Activated CD8-positive, alpha-beta memory T cell treated with anti-CD3 and anti-CD28 coated beads for 48 hours (primary cell): ENCODE measurements at regions not wholly inside any gene's neighbourhood (a gene's known extent, or its start where the extent isn't known, plus 50 kb on each side); places are given as distances from the start of the nearest gene placed in this dataset.
"Not testable (repeated sequence)": the region's sequence is repeated elsewhere in the genome, so short reads cannot be mapped to it uniquely, and the experiment has no call there.

Experiments used
- DNase-seq, 3 experiments: peaks; one replicate each; pipeline ENCODE4 v3.0.0-alpha.2; 2020; ENCODE audit warnings: low read depth in 2 of 3, low spot score in 2 of 3

DNA sequence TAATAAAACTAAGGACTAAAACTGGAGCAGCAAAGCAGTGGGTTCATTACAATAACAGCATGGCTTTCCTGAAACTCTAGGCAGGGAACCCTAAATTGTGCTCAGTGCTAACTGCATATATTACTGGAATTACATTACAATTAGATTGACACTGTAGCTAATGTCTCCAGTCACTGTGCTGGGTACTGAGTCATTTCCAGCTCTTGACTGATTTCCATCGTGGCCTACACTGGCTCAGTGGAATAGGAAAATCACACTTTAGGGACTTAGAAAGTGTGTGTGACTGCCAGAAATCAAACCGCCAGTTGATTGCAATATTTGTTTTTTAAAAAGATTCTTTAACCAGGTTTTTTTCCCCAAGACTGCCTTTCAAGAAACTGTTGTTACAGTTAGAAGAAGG lies 1447.4 kb upstream of the GOT2 start:
- no peak for DNase-seq

DNA sequence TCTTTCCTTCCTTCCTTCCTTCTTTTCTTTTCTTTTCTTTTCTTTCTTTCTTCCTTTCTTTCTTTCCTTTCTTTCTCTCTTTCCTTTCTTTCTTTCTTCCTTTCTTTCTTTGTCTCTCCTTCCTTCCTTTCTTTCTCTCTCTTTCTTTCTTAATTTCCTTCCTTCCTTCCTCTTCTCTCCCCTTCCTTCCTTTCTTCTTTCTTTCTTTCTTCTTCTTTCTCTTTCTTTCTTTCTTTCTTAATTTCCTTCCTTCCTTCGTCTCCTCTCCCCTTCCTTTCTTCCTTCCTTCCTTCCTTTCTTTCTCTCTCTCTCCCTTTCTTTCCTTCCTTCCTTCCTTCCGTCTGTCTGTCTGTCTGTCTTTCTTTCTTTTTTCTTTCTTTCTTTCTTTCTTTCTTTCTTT lies 1446.5 kb upstream of the GOT2 start:
- DNase-seq: no peak

DNA sequence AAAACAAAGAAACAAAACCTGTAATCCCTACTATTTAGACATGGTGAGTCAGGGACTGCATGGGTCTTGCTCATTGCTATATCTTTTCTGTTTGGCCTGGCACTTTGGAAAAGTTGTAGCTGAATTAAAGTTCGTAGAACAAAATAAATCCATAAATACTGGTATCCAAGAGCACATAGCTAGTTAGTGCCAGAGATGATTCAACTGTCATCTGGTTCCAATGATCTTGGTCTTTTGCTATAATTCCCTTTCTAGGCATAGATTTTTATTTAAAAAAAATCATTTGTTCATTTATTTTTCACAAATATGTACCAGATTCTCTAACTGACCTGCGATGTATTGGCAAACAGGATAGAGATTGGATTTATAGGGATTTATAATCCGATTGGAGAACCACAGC lies 1436.1 kb upstream of the GOT2 start:
- no peak for DNase-seq

DNA sequence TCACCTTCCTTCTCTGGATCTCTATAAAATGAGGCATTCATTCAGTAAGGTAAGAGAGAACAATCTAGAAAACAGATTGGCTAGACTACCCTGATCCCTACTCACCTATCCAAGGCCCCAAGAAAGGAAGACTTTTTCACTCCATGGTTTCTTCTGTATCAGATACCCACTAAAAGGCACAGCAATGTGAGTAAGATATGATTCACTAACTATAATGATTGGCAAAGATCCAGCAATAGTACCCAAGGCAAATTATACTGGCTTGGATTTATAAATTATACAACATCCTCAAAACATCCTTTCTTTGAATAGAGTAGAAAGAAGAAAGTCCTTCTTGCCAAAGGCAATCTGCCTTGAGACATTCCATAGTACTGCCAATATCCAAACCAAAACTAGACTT lies 1432.0 kb upstream of the GOT2 start:
- DNase-seq: no peak

DNA sequence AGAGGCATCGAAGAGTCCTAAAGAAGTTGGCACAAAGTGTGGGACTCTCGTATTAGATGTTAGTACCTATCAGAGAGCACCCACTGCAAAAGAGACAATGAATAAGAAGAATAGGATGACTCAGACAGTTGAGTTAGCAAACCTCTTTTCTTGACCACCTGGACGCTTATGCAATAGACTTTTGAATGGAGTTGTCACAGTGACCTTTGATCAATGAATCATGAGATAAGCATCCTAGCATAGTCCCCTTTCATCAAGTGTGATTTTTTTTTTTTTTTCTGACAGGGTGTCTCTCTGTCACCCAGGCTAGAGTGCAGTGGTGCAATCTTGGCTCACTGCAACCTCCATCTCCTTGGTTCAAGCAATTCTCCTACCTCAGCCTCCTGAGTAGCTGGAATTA lies 1417.9 kb upstream of the GOT2 start:
- no peak for DNase-seq

DNA sequence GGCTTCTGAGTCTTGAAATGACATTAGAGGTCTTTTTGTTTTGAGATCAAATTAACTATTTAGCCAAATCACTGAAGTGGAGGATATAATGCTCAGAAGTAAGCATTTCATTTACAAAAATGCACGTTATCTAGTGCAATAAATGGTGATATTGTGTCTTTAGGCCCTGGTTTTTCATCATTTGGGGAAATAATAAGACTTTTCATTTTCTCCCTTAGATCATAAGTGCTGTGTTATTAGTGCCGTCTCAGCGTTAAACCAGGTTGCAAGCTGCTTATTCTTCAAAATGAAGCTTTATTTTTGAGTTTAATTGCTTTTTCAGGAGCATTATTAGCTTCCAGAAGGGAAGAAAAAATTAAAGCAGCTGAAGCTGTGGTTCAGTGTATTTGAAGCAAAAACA lies 1416.8 kb upstream of the GOT2 start:
- DNase-seq: no peak

DNA sequence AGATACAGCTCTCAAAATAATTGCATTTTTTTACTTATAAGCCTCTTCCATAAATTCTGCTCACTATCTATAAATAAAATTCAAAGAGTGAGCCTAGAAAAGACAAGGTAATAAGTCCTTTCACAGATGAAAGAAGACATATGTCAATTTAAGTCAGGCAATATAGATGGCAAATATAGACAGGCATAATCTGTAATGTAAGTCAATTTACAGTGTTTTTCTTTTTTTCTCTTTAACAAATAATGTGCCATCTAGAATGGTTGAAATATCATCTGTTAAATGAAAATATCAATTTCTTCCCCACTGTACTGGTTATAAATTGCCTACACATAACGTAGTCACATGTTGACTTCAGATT lies 1409.2 kb upstream of the GOT2 start:
- no peak for DNase-seq

DNA sequence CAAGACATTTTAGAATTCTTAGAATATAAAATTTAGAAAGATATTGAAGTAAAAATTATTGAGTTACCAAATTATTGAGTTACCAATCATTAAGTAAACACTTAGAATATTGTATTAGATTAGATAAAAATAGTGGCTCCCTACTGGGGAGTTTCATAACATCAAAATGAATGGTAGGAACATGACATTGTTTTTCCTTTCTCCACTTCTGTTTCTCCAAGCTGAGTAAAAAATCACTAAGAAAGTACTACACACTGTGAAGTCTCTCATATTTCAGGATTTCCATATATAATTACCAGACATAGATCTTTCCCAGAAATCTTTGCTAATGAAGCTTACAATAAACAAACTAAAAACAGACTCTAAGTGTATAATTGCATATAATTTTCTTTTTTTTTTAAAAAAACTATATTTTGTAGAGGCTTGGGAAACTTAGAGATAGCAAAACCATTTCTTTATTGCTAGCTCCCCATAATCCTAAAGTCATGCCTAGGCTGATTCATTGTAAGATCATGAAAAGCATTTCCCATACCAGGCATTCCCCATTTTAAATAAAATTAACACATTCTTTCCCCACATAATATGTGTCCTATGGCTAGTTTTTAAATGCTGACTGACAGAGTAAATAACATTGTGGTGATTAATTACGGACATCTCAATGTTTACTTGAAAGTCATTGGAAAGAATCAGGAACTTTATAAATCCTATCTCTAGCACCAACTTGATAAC lies 1408.7 kb upstream of the GOT2 start:
- DNase-seq: no peak

DNA sequence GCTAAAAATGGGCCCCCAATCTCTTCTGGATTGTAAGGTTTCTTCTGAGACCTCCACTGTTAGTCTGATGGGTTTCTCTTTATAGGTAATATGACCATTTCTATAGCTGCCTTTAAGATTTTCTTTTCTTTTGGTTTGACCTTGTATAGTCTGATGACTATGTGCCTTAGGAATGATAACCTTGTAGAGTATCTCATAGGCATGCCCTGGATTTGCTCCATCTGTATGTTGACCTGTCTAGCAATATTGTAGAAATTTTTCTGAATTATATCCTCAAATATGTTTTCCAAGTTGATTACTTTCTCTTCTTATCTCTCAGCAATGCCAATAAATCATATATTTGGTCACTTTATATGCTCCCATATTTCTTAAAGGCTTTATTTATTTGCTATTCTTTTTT lies 1403.8 kb upstream of the GOT2 start:
- DNase-seq: no peak

DNA sequence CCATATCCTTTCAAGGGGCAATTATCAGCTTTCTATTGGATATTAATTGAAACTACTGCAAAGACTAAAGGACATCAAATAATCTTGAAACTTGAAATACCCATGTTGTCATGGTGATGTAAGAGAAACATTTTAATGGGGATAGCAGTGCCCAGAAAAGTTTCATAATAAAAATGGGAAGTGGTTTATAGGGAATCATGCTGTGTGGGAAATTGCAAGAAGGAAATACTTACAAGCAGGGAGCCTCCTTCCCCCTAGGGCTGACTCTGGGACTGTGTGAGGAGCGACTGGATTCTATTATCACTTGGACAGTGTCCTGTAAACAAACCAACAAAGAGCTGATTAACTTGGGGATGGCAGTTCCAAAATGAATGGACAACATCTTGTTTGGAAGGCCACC lies 1393.1 kb upstream of the GOT2 start:
- no peak for DNase-seq

DNA sequence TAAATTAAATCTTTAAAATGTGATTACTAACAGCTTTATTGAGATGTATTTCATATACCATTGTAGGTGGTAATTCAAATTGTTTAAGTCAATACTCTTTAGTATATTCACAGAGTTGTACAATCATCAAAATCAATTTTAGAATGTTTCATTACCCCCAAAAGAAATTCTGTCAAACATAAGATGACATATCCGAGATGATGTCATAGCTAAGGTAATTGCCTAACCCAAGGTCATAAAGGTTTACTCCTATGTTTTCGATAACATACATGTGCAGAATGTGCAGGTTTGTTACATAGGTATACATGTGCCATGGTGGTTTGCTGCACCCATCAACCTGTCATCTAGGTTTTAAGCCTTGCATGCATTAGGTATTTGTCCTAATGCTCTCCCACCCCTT lies 1392.0 kb upstream of the GOT2 start:
- not testable (repeated sequence) for DNase-seq

DNA sequence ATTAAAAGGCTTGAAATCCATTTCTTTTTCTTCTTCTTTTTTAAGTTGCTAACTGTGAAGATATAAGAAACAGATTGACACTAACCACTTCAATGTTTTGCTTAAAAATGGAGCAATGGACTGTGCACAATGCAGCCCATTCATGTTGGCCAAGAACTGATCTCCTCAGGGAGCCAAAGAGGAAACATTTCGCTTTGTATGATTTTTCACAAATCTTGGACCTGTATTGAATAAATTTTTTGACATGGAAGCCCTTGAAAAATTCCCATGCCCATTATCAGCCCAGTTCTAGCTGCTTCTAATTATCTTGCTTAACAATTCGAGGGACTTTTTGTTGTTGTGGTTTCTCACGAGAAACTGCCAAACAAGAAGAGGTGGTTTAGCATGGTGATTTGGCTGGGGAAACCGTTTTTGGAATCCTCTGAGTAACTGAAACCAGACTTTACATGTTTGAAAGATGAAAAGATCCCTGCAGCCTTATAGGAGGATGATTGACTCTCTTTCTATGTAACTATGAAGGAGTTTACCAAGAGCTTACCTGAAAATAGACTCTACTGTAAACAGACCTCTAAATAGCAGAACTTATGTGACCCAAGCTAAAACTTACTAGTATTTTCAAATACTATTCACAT lies 1389.4 kb upstream of the GOT2 start:
- DNase-seq: no peak

DNA sequence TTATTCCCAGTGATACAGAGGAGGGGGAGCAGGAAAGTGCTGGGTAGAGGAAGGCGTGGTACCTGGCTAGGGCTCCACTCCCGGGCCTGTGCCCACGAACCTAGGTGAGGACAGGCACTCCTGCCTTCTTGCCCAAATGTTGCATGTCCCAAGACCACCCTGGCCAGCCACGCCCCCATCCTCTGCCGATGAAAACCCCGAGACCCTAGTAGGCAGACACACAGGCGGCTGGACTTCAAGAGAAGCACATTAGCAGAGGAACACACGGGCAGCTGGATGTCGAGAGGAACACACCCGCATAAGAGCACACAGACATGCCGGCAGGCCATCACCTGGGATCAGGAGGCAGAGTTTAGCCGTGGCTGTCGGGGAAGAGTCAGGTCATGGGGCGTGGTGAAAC lies 1386.5 kb upstream of the GOT2 start:
- DNase-seq: no peak

DNA sequence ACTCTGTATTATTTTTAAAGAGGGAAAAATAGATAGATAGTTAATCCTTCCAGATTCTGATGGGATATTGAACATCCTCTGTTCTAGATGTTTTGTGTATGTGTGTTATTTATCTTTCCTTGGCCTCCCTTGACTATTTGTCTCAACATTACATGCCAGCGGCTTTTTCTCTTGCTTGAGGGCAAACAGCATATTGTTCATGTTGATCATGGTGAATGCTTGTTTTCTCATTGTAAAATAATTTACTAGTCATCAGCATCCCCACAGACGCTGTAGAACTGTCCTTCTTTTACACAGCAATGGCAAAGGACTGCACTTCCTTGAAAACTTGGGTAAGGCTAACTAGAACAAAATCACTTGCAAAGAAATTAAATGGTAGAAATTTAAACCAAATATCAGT lies 1376.4 kb upstream of the GOT2 start:
- no peak for DNase-seq

DNA sequence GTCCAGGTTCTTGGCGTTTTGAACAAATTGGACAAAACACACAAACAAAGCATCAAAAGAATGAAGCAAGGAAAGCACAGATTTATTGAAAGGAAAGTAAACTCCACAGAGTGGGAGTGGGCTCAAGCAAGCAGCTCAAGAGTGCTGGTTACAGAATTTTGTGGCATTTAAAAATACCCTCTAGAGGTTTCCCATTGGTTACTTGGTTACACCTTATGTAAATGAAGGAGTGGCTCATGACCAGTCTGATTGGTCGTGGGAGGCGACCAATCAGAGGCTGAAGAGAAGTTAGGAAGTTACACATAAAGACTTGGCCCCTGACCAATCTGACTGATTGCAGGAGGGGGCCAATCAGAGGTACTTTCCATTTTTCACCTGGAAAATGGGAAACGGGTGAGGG lies 1373.8 kb upstream of the GOT2 start:
- DNase-seq: no peak

DNA sequence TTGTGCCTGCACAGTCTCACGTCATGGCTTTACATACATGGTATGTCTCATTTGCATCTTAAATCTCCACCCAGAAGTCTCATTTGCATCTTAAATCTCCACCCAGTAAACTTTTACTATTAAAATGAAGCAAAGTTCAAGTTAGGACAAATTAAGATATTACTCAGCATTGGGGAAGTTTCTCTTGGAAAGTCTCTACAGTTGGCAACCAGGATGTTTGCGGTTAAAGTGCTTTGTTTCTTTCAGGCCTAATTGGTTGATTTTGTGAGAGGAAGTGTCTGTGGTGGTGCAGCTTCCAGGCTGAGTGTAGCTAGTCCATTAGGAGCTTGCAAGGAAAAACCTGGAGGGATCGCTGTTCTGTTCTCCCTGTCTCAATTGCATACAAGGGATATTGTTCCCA lies 1373.3 kb upstream of the GOT2 start:
- DNase-seq: no peak

DNA sequence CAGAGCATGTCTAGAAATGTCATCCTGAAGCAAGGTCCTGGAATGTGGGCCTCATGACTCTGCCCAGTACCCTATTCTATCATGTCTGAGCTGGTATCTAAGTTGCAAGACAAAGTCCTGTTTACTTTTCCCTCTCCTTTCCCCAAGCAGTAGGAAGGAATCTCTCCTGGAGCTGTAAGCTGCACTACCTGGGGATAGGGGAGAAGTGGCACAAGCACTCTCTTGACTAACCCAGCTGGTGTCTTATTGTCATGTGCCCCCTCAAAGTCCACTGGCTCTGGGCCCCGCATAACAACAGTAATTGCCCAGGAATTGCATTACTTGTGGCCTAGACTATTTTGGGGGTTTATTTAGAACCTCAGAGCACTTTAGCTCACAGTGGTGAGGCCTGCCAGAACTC lies 1366.3 kb upstream of the GOT2 start:
- no peak for DNase-seq

DNA sequence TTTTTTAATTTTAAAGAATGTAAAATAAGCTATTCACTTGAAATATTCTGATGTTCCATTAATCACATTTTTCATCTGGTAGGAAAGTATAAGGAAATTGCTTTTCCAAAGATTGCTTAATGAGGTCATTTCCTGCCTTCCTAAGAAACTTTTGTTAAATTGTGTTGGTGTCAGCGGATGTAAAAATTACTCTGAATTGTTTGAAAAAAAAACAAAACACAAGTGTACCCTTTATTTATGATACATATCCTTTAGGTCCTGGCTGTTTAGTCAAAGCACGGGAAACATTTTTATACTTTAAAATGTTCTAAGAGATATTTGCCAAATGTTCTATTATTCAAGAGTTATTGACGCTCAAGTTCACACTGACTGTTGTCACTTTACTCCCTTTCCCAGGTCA lies 1357.4 kb upstream of the GOT2 start:
- DNase-seq: no peak

DNA sequence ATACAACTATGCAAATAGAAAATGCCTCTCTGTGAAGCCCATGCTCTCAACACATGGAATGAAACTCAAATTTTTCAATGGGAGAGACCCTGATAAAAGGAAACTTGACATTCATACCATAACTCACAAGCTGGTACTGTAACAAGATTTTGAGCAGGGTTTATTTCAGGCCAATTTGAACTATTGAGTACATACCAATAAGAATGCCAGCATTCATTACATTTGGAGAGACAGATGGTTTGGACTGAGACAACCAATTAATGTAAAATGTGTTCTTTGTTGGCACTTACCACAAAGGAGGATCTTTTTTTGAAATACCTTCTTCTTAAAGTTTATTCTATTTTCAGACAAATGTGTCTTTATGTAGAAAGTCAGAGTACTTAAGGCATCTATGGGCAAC lies 1357.0 kb upstream of the GOT2 start:
- DNase-seq: no peak

DNA sequence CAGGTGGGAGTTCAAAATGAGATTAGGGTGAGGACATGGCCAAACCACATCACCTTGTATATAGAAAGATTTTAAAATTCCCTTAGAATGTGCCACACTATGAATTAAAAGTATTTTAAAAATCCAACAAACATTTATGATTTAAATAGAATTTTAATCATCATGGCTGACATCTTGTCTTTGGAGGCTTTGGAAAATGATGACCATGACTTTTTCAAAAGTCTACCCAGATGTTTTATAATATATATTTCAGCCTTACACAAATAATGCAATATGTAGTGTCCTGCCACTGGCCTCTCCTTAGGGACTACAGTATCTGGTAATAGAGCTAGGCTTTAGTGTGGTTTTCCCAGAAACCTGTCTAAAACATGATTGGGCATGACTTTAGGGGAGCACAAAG lies 1353.4 kb upstream of the GOT2 start:
- DNase-seq: no peak

DNA sequence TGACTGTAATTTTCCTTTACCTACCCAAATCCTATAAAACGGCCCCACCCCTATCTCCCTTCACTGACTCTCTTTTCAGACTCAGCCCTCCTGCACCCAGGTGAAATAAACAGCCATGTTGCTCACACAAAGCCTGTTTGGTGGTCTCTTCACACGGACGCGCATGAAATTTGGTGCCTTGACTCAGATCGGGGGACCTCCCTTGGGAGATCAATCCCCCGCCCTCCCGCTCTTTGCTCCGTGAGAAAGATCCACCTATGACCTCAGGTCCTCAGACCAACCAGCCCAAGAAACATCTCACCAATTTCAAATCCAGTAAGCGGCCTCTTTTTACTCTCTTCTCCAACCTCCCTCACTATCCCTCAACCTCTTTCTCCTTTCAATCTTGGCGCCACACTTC lies 1344.7 kb upstream of the GOT2 start:
- DNase-seq: not testable (repeated sequence)

DNA sequence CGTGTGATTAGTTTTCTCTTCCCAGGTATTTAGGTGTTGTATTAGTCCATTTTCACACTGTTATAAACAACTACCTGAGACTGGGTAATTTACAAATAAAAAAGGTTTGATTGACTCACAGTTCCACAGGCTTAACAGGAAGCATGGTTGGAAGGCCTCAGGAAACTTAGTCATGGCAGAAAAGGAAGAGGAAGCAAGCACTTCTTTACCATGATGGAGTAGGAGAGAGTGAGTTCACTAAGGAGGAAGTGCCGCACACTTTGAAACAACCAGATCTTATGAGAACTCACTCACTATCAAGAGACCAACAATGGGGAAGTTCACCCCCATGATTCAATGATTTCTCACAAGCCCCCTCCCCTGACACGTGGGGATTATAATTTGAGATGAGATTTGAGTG lies 1343.7 kb upstream of the GOT2 start:
- DNase-seq: no peak

DNA sequence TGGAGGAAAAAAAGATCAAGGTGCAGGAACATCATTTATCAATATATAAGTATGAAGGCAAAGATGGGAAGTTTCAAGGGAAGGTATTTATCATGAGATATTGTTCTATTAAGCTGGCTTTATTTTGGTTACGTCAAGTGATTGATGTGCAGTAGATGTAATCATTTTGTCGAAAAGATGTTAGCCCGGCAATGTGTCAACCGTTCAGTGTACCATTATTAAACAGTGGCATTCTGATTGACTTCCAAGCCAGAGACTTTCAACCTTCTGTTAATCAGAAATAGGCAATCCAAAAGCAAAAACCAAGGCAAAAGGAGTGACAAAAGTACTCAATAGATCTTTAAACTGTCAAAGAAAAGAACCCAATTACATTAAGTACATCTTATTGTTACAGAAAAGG lies 1340.3 kb upstream of the GOT2 start:
- no peak for DNase-seq
